NCI-H510A treated with DMSO at 0.1 percent for 48 hours (cell line): ENCODE measurements at regions not wholly inside any gene's neighbourhood (a gene's known extent, or its start where the extent isn't known, plus 50 kb on each side); places are given as distances from the start of the nearest gene placed in this dataset.

ENCODE experiments used
- DNase-seq: peaks from one replicate; lab custom pipeline; 2025; lab: John Stamatoyannopoulos, UW

GRCh38 chr11:112785149-112785548 is 176.1 kb upstream of the NCAM1 start:
- DNase-seq, result no peak

- no peak for DNase-seq
These were observed 175.5 kb upstream of the NCAM1 start for GRCh38 chr11:112785719-112786118.

GRCh38 chr11:112786196-112786595 is 175.0 kb upstream of the NCAM1 start:
- DNase-seq, result no peak

- DNase-seq, result no peak
These were observed 174.2 kb upstream of the NCAM1 start for GRCh38 chr11:112786886-112787530.

GRCh38 chr11:112789481-112789880 is 171.7 kb upstream of the NCAM1 start:
- peak; percentile 29 for DNase-seq

GRCh38 chr11:112790286-112790685 is 170.9 kb upstream of the NCAM1 start:
- no peak for DNase-seq

GRCh38 chr11:112792070-112792469 is 169.2 kb upstream of the NCAM1 start:
- DNase-seq, result no peak

- DNase-seq, result no peak
These were observed 167.8 kb upstream of the NCAM1 start for GRCh38 chr11:112793416-112793815.

GRCh38 chr11:112794331-112794846 is 166.8 kb upstream of the NCAM1 start:
- DNase-seq, result no peak

GRCh38 chr11:112795142-112795815 is 165.9 kb upstream of the NCAM1 start:
- peak; percentile 21 for DNase-seq

- peak; percentile 53 for DNase-seq
These were observed 165.1 kb upstream of the NCAM1 start for GRCh38 chr11:112795911-112796649.

GRCh38 chr11:112797092-112797491 is 164.1 kb upstream of the NCAM1 start:
- DNase-seq, result no peak

- DNase-seq, result peak; percentile 23
These were observed 163.4 kb upstream of the NCAM1 start for GRCh38 chr11:112797648-112798293.

- no peak for DNase-seq
These were observed 160.0 kb upstream of the NCAM1 start for GRCh38 chr11:112801025-112801816.

- DNase-seq, result no peak
These were observed 159.5 kb upstream of the NCAM1 start for GRCh38 chr11:112801817-112802088.

GRCh38 chr11:112805658-112806057 is 155.6 kb upstream of the NCAM1 start:
- peak; percentile 75 for DNase-seq

GRCh38 chr11:112806256-112806655 is 155.0 kb upstream of the NCAM1 start:
- DNase-seq, result no peak

GRCh38 chr11:112806876-112807275 is 154.3 kb upstream of the NCAM1 start:
- peak; percentile 43 for DNase-seq

GRCh38 chr11:112809429-112809828 is 151.8 kb upstream of the NCAM1 start:
- DNase-seq, result no peak

- no peak for DNase-seq
These were observed 150.3 kb upstream of the NCAM1 start for GRCh38 chr11:112810951-112811350.

GRCh38 chr11:112811783-112812182 is 149.4 kb upstream of the NCAM1 start:
- DNase-seq, result no peak

GRCh38 chr11:112812729-112813128 is 148.5 kb upstream of the NCAM1 start:
- DNase-seq, result no peak
